ENCODE measurements at regions not wholly inside any gene's neighbourhood (a gene's known extent, or its start where the extent isn't known, plus 50 kb on each side); places are given as distances from the start of the nearest gene placed in this dataset.
"Not testable (repeated sequence)": the region's sequence is repeated elsewhere in the genome, so short reads cannot be mapped to it uniquely, and the experiment has no call there.

DNA sequence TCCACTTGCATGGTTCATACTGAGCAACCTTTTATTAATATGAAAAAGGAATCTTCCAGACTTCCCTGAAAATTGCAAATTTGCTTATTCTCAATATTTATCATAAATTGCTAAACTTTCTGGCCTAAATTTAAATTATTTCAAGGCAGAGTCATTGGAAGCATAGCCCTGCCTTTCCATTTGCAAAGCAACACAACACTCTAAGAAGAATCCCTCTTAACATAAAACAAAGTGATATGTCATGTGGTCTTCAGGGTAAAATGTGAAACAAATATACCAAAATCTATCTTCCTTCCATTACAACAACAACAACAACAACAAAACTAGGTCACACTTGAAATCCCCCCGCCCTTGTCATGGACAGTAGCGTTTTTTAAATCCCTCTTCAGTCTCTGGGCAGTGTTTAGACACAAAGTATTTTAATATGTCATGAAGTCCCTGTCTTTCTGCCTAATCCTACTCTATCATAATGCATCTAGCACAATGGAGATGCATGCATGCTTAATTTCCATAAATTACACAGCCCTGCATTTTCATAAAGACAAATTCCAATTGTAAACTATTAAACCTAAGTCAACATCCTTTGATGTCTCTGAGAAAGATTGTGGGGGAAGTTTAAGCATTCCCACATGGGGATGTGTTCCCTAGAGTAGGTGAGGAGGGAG, 668.9 kb upstream of the LCORL start:
- Histone ChIP-seq H3K4me2 (replicated peaks; ENCODE audit: extremely low read depth, low read length, poor library complexity, severe bottlenecking) (no peak overlapping the region), H3K27ac (ENCODE audit: low read depth in 1 of 2, low read length in 2 of 2) (no peak overlapping the region), H3K4me3 (replicated peaks in 1 of 3; ENCODE audit: low read depth in 2 of 3, low read length in 3 of 3) (no peak overlapping the region), H3K36me3 (replicated peaks in 1 of 2; ENCODE audit: control insufficient read depth in 1 of 2, insufficient read depth in 2 of 2, low read length in 2 of 2) (no peaks in the 10 kb centered on the region), H3K4me1 (ENCODE audit: control insufficient read depth in 1 of 2, insufficient read depth in 2 of 2, low read length in 2 of 2) (no peaks in the 10 kb centered on the region), H3K27me3 (ENCODE audit: control insufficient read depth in 2 of 2, insufficient read depth in 2 of 2, low read length in 2 of 2) (no peaks in the 10 kb centered on the region), H3K79me2 (ENCODE audit: insufficient read depth, low read length) (no peaks in the 10 kb centered on the region), H3K9ac (ENCODE audit: insufficient read depth, low read length, poor library complexity, severe bottlenecking) (no peak overlapping the region), H3K9me3 (replicated peaks in 1 of 2; ENCODE audit: control insufficient read depth in 1 of 2, insufficient read depth in 1 of 2, low read length in 2 of 2) (no peaks in the 10 kb centered on the region), H2AFZ (ENCODE audit: insufficient read depth, low read depth, low read length, poor library complexity, severe bottlenecking) (no peak overlapping the region), H4K20me1 (ENCODE audit: insufficient read depth, low read length) (no peaks in the 10 kb centered on the region)
- no peak for DNase-seq
- TF ChIP-seq, protein P1, sequence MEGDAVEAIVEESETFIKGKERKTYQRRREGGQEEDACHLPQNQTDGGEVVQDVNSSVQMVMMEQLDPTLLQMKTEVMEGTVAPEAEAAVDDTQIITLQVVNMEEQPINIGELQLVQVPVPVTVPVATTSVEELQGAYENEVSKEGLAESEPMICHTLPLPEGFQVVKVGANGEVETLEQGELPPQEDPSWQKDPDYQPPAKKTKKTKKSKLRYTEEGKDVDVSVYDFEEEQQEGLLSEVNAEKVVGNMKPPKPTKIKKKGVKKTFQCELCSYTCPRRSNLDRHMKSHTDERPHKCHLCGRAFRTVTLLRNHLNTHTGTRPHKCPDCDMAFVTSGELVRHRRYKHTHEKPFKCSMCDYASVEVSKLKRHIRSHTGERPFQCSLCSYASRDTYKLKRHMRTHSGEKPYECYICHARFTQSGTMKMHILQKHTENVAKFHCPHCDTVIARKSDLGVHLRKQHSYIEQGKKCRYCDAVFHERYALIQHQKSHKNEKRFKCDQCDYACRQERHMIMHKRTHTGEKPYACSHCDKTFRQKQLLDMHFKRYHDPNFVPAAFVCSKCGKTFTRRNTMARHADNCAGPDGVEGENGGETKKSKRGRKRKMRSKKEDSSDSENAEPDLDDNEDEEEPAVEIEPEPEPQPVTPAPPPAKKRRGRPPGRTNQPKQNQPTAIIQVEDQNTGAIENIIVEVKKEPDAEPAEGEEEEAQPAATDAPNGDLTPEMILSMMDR (IDR thresholded peaks at IDR 0.05), result no peak
- Mint-ChIP-seq H3K4me3 (no peak overlapping the region), H3K27ac (no peak overlapping the region), H3K27me3 (ENCODE audit: low read depth in 3 of 3) (peaks cover 2 to 6% (median 2%) of the 10 kb centered on the region in 3 donors), H3K36me3 (no peaks in the 10 kb centered on the region), H3K4me1 (no peaks in the 10 kb centered on the region), H3K9me3 (no peaks in the 10 kb centered on the region)
- WGBS (ENCODE audit: insufficient coverage), result no CpG with 5 or more reads among the region's 2 CpGs
- intact Hi-C loops (cut with micrococcal nuclease), result loop anchor here in 1 of 2 donors (10.0 kb wide), 1 partner anchor 1994 kb away; no protein-coding TSS in a partner anchor

DNA sequence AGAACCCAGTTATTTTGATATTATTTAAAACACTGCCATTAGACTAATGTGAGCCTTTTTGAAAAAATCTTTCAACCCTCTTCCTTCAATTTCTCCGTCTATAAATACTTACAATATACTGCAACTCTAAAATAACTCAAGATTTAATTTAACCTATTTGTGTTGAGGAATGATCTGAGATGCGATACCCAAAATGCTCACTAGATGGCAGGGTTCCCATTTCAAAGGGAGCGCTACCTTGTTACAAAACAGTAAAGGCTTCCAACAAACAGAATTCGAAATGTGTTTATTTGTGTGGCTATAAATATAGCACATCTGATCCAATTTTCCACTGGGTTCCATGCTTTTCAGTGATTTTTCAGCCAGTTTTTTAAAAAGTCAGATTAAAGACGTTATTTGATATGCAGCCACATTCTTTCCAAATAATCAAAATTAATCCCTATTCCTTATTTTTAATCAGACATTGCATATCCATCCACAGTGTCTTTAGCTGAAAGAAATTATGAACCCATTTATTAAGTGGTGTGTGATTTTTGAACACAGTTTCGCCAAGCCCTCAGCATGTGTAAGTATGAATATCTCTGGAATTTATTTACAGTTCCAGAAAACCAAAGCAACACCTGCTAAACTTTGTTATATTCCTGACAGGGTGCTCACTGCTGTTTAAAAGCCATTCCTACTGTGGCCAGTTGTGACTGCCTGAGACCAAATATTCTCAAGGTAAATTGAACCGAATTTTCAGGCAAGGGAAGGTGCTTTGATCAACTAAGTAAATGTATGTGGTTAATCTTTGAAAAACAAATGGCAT, 668.0 kb upstream of the LCORL start:
- Mint-ChIP-seq H3K27me3 (ENCODE audit: low read depth in 3 of 3) (peaks cover 2 to 6% (median 2%) of the 10 kb centered on the region in 3 donors), H3K4me1 (no peaks in the 10 kb centered on the region), H3K9me3 (no peaks in the 10 kb centered on the region), H3K27ac (no peak overlapping the region), H3K4me3 (no peak overlapping the region), H3K36me3 (no peaks in the 10 kb centered on the region)
- no peaks in the 10 kb centered on the region for H3K36me3 ChIP-seq (replicated peaks in 1 of 2; ENCODE audit: control insufficient read depth in 1 of 2, insufficient read depth in 2 of 2, low read length in 2 of 2)
- no peaks in the 10 kb centered on the region for H3K27me3 ChIP-seq (ENCODE audit: control insufficient read depth in 2 of 2, insufficient read depth in 2 of 2, low read length in 2 of 2)
- no peak overlapping the region for H3K27ac ChIP-seq (ENCODE audit: low read depth in 1 of 2, low read length in 2 of 2)
- TF ChIP-seq, protein P1 (IDR thresholded peaks at IDR 0.05), result peak; percentile 91
- no peak overlapping the region for H2AFZ ChIP-seq (ENCODE audit: insufficient read depth, low read depth, low read length, poor library complexity, severe bottlenecking)
- H3K9ac ChIP-seq (ENCODE audit: insufficient read depth, low read length, poor library complexity, severe bottlenecking), result no peak overlapping the region
- no peaks in the 10 kb centered on the region for H3K9me3 ChIP-seq (replicated peaks in 1 of 2; ENCODE audit: control insufficient read depth in 1 of 2, insufficient read depth in 1 of 2, low read length in 2 of 2)
- WGBS (ENCODE audit: insufficient coverage), result 10% methylated on average over 2 of the region's 7 CpGs
- no peak overlapping the region for H3K4me2 ChIP-seq (replicated peaks; ENCODE audit: extremely low read depth, low read length, poor library complexity, severe bottlenecking)
- no peaks in the 10 kb centered on the region for H3K79me2 ChIP-seq (ENCODE audit: insufficient read depth, low read length)
- intact Hi-C loops (cut with micrococcal nuclease), result loop anchor here in 1 of 2 donors (10.0 kb wide), 1 partner anchor 1995 kb away; no protein-coding TSS in a partner anchor
- no peaks in the 10 kb centered on the region for H4K20me1 ChIP-seq (ENCODE audit: insufficient read depth, low read length)
- peak in 1 of 3 donors; percentile 0 for DNase-seq
- H3K4me1 ChIP-seq (ENCODE audit: control insufficient read depth in 1 of 2, insufficient read depth in 2 of 2, low read length in 2 of 2), result no peaks in the 10 kb centered on the region
- no peak overlapping the region for H3K4me3 ChIP-seq (replicated peaks in 1 of 3; ENCODE audit: low read depth in 2 of 3, low read length in 3 of 3)

DNA sequence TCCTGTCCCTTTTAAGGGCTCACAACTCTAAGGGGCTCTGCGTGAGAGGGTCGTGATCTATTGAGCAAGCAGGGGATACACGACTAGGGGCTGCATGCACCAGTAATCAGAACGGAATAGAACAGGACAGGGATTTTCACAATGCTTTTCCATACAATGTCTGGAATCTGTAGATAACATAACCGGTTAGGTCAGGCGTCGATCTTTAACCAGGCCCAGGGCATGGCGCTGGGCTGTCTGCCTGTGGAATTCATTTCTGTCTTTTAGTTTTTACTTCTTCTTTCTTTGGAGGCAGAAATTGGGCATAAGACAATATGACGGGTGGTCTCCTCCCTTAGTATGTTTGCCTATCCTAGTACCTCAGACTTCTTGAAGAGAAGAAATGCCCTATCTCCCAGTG, 666.8 kb upstream of the LCORL start:
- DNase-seq, result not testable (repeated sequence)

More for the DNA sequence above, 666.8 kb upstream of the LCORL start:
- H3K9ac ChIP-seq (ENCODE audit: insufficient read depth, low read length, poor library complexity, severe bottlenecking); H3K4me3 Mint-ChIP-seq; H3K4me1 Mint-ChIP-seq; H3K36me3 Mint-ChIP-seq; H3K27ac ChIP-seq (ENCODE audit: low read depth in 1 of 2, low read length in 2 of 2); intact Hi-C loops (cut with micrococcal nuclease); H4K20me1 ChIP-seq (ENCODE audit: insufficient read depth, low read length); H3K4me3 ChIP-seq (replicated peaks in 1 of 3; ENCODE audit: low read depth in 2 of 3, low read length in 3 of 3); H3K79me2 ChIP-seq (ENCODE audit: insufficient read depth, low read length); H3K4me2 ChIP-seq (replicated peaks; ENCODE audit: extremely low read depth, low read length, poor library complexity, severe bottlenecking); H3K27ac Mint-ChIP-seq; H3K27me3 ChIP-seq (ENCODE audit: control insufficient read depth in 2 of 2, insufficient read depth in 2 of 2, low read length in 2 of 2); H3K4me1 ChIP-seq (ENCODE audit: control insufficient read depth in 1 of 2, insufficient read depth in 2 of 2, low read length in 2 of 2); H3K27me3 Mint-ChIP-seq (ENCODE audit: low read depth in 3 of 3); H3K9me3 Mint-ChIP-seq; H2AFZ ChIP-seq (ENCODE audit: insufficient read depth, low read depth, low read length, poor library complexity, severe bottlenecking); H3K36me3 ChIP-seq (replicated peaks in 1 of 2; ENCODE audit: control insufficient read depth in 1 of 2, insufficient read depth in 2 of 2, low read length in 2 of 2); H3K9me3 ChIP-seq (replicated peaks in 1 of 2; ENCODE audit: control insufficient read depth in 1 of 2, insufficient read depth in 1 of 2, low read length in 2 of 2): not testable (repeated sequence)
- 78% methylated on average over 4 of the region's 9 CpGs for WGBS (ENCODE audit: insufficient coverage)
